GM19025 (cell line): ENCODE measurements at regions not wholly inside any gene's neighbourhood (a gene's known extent, or its start where the extent isn't known, plus 50 kb on each side); places are given as distances from the start of the nearest gene placed in this dataset.

Source experiments
- ATAC-seq: cut with Tn5 transposase; IDR thresholded peaks from one replicate; pipeline ENCODE4 v1.9.1; 2021; ENCODE audit warnings: mild to moderate bottlenecking, low read depth, moderate library complexity; ENCODE audit not compliant: unreplicated experiment

- no peak for ATAC-seq
These were observed 389.2 kb upstream of the NFE2L3 start for GRCh38 chr7:25762511-25763462.

GRCh38 chr7:25763463-25763860, 388.5 kb upstream of the NFE2L3 start:
- no peak for ATAC-seq

DNA sequence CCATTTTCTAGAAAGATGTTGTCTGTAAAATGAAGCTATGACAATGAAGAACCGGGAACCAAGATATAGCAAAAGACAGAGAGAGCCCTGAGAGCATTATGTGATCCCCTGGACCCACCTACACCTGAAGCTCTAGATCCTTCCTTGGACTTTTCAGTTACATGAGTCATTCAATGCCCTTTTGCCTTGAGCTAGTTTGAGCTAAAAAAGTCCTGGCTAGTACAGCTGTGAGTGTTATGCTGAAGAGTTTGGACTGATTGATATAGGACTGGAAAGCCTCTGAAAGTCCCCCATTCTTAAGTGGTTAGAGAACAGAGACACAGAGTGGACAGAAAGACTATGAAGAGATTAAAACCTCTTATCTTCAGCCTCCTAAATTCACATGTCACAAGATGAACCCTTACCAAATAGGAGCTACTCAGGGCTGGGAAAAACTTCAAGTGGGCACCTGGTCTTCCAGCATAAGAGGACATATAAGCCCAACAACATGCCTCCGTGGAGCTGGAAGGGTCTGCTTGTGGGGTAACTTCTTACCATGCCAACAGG, 386.8 kb upstream of the NFE2L3 start:
- no peak for ATAC-seq

GRCh38 chr7:25770235-25770634, 381.8 kb upstream of the NFE2L3 start:
- no peak for ATAC-seq

- ATAC-seq = no peak
These were observed 381.3 kb upstream of the NFE2L3 start for GRCh38 chr7:25770670-25771069.

GRCh38 chr7:25771491-25771890, 380.5 kb upstream of the NFE2L3 start:
- ATAC-seq = no peak

- no peak for ATAC-seq
These were observed 379.2 kb upstream of the NFE2L3 start for GRCh38 chr7:25772802-25773201.

- ATAC-seq = no peak
These were observed 377.3 kb upstream of the NFE2L3 start for GRCh38 chr7:25774675-25775074.

- no peak for ATAC-seq
These were observed 376.4 kb upstream of the NFE2L3 start for GRCh38 chr7:25775570-25775969.

- ATAC-seq = no peak
These were observed 375.8 kb upstream of the NFE2L3 start for GRCh38 chr7:25775999-25776743.

GRCh38 chr7:25776744-25777123, 375.3 kb upstream of the NFE2L3 start:
- no peak for ATAC-seq

DNA sequence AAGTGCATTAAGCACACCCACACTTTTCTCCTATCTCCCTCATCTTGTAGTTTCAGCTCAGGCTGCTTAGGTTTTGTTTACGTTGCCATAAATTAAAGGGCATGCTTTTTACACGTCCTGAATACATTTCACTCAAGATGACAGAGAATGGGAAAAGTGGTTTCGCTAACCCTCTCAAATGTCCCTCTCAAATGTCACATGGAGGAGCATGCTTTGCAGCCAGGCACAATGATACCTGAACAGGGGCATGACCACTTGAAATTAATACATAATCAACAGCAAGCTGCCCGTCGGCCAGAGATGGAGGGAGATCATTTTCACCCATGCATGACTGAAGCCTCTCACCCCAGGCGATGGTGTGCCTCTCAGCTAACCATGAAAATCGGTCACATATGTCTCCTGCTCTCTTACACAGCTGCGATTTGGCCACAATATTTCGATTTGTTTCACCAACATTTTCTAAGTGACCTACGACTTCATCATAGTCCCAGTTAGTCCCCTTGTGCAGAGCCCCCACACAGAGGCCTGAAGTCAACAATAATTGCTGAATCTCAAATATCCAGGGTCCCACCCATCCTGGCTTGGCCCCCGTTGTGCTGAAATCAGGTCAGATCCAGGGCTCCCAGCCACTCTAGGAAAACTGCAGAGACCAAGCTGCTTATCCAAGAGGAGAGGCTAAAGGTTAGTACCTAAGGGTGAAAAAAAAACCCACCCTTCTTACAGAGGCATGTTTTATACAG, 373.9 kb upstream of the NFE2L3 start:
- no peak for ATAC-seq

DNA sequence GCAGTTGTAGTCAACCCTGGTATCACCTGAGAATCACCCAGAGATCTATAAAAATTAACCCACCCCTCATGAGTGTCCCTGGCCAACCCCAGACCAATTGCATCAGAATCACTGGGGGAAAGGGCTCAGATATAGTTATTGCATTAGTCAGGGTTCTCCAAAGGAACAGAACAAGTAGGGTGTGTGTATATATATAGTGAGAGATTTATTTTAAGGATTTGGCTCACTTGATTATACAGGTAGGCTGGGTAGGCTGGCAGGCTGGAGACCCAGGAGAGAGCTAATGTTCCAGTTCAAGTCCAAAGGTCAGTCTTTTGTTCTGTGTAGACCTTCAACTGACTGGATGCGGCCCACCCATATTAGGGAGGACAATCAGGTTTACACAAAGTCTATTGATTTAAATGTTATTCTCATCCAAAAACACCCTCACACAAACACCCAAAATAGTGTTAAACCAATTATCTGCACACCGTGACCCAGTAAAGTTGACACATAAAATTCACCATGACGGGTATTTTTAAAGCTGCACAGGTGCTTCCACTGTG, 372.9 kb upstream of the NFE2L3 start:
- ATAC-seq = no peak

DNA sequence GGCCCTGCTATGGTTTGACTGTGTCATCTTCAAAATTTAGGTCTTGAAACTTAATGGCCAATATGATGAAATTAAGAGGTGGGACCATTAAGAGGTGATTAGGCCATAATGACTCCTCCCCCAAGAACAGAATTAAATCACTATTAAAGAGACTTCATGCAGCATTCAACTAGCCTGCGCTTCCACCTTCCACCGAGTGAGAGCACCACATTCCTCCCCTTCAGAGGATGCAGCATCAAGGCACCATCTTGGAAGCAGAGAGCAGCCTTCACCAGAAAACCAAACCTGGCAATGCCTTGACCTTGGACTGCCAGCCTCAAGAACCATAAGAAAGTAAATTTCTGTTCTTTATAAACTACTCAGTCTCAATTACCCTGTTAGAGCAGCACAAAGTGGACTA, 371.1 kb upstream of the NFE2L3 start:
- ATAC-seq = no peak

DNA sequence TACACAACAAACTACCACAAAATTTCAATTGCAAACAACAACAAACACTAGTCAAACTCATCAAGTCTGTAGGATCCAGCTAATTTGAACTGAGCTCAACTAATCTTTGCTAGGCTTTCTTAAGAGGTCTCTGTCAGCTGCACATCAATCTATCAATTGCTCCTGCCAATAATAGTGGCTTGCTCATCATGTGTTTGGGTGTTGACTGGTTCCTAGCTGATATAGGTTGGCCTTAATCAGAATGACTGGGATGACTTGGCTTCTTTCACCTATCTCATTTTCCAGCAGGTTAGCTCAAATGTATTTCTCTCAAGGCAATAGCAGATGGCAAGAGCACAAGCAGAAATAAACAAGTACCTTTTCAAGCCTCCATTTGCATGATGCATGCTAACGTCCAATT, 370.3 kb upstream of the NFE2L3 start:
- no peak for ATAC-seq

DNA sequence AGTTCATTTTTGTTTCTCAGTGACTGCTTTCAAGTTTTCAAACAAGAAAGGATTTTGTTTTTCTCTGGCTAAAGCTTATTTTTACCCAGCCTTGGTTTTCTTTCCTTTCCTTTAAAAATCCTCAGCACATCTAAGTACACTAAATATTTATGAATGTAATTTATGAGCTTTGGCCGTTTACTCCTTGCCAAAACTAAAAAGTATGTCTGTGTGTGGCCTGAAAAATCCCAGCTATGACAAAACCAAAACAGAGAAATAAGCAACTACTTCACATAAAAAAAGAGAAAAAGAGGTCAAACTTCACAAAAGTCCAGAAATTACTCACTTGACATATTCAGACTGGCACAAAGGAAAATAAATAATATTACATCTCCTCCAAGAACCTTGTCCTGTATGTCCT, 365.1 kb upstream of the NFE2L3 start:
- ATAC-seq = no peak

- no peak for ATAC-seq
These were observed 364.7 kb upstream of the NFE2L3 start for GRCh38 chr7:25787336-25787735.

DNA sequence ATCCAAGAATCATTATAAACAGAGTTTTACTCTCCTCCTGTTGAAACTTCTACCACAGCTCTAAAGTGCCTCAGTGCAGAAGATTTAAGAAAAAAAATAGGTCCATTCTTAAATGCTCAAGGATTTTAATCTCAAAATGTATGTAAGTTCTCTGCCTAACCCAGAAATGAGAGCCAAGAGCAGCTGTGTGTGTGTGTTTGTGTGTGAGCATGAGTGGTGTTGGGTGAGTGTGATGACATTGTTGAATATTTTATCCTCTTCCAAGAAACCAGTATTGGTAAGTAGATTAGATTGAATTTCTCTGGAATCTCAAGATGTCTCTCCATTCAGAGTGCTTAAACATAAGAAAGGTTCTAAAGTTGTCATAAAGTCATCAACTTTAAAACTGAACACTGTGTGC, 363.6 kb upstream of the NFE2L3 start:
- ATAC-seq = no peak

- ATAC-seq = no peak
These were observed 362.9 kb upstream of the NFE2L3 start for GRCh38 chr7:25788961-25789620.
